Esophagus muscularis mucosa (tissue), 4 donors: ENCODE measurements at regions not wholly inside any gene's neighbourhood (a gene's known extent, or its start where the extent isn't known, plus 50 kb on each side); places are given as distances from the start of the nearest gene placed in this dataset.

ENCODE experiments used
- DNase-seq: peaks from one replicate; pipeline ENCODE4 v3.0.0-alpha.2; 2017; ENCODE audit errors: extremely low spot score
- H3K27ac ChIP-seq, 4 donors: fragments of 200-600 bp; sonication (generic); replicated peaks in 1 of 4; 1 replicate in 3 of 4; 2 replicates in 1 of 4; pipeline ENCODE4 v1.5.1; 2016 to 2019; ENCODE audit warnings: mild to moderate bottlenecking in 1 of 4
- H3K27me3 ChIP-seq, 4 donors: fragments of 200-600 bp; sonication (generic); one replicate each; pipeline versions ENCODE4 v1.5.1 to v1.6.0; 2016 to 2019
- H3K36me3 ChIP-seq, 4 donors: fragments of 200-600 bp; sonication (generic); one replicate each; pipeline ENCODE4 v1.5.1; 2016 to 2019
- H3K4me1 ChIP-seq, 4 donors: fragments of 200-600 bp; sonication (generic); one replicate each; pipeline ENCODE4 v1.5.1; 2016 to 2019
- H3K4me3 ChIP-seq, 4 donors: fragments of 200-600 bp; sonication (generic); 1 replicate in 2 of 4; 2 replicates in 2 of 4; pipeline ENCODE4 v1.5.1; 2016 to 2019; ENCODE audit warnings: mild to moderate bottlenecking in 4 of 4, moderate library complexity in 1 of 4
- H3K9me3 ChIP-seq, 4 donors: fragments of 200-600 bp; sonication (generic); 1 replicate in 3 of 4; 2 replicates in 1 of 4; pipeline ENCODE4 v1.5.1; 2016 to 2019
- CTCF ChIP-seq, 3 experiments: fragments of 200-600 bp in 2 of 3; fragments of 450-650 bp in 1 of 3; sonication (generic) in 2 of 3; IDR thresholded peaks; one replicate each; pipeline ENCODE4 v1.5.1; 2017 to 2019; ENCODE audit warnings: antibody characterized with exemption in 3 of 3, mild to moderate bottlenecking in 2 of 3, moderate library complexity in 1 of 3
- EP300 ChIP-seq: sonication (generic); formaldehyde crosslinking; IDR thresholded peaks from one replicate; pipeline ENCODE4 v1.6.1; 2017; ENCODE audit warnings: antibody characterized with exemption
- POLR2A ChIP-seq: fragments of 450-650 bp; IDR thresholded peaks from one replicate; pipeline ENCODE4 v1.6.1; 2017; ENCODE audit warnings: antibody characterized with exemption, moderate library complexity, mild to moderate bottlenecking, low read depth
- POLR2AphosphoS5 ChIP-seq, 2 donors: sonication (generic); formaldehyde crosslinking; IDR thresholded peaks; one replicate each; pipeline ENCODE4 v1.6.1; 2017; ENCODE audit warnings: antibody characterized with exemption in 2 of 2
- WGBS: methylation state at CpG from one replicate; pipeline ENCODE4 v1.1.5; 2018; 5-methylcytosine and 5-hydroxymethylcytosine counted together
- intact Hi-C: fragments of 100-400 bp; cut with DNase I; formaldehyde crosslinking; loops from one replicate; pipeline ENCODE4 v1.15.1; 2023

GRCh38 chr19:28966737-28967399, 246.1 kb downstream of the UQCRFS1 start:
- WGBS, result 34% methylated on average over 8 of the region's 8 CpGs

GRCh38 chr19:28964500-28964899, 248.5 kb downstream of the UQCRFS1 start:
- WGBS, result 74% methylated on average over 2 of the region's 2 CpGs

More at GRCh38 chr19:28966737-28967399, 246.1 kb downstream of the UQCRFS1 start:
- TF ChIP-seq CTCF (IDR thresholded peaks at IDR 0.05), result no peak
- TF ChIP-seq EP300, result no peak
- no peak for TF ChIP-seq POLR2A
- TF ChIP-seq POLR2AphosphoS5 (IDR thresholded peaks at IDR 0.05), result no peak
- Histone ChIP-seq H3K27ac (no peak overlapping the region), H3K4me1 (peaks cover 0 to 8% (median 0%) of the 10 kb centered on the region in 4 donors), H3K9me3 (no peaks in the 10 kb centered on the region), H3K36me3 (no peaks in the 10 kb centered on the region), H3K27me3 (peaks cover 0 to 6% (median 0%) of the 10 kb centered on the region in 4 donors), H3K4me3 (no peak overlapping the region)
- DNase-seq, result no peak
- intact Hi-C loops, result no loop called here

GRCh38 chr19:28963486-28964250, 249.3 kb downstream of the UQCRFS1 start:
- no peak for TF ChIP-seq CTCF (IDR thresholded peaks at IDR 0.05)
- no peak for TF ChIP-seq EP300
- TF ChIP-seq POLR2A, result no peak
- no peak for TF ChIP-seq POLR2AphosphoS5 (IDR thresholded peaks at IDR 0.05)
- no peaks in the 10 kb centered on the region for H3K9me3 ChIP-seq
- 73% methylated on average over 7 of the region's 7 CpGs for WGBS
- intact Hi-C loops, result no loop called here
- no peak overlapping the region for H3K27ac ChIP-seq
- DNase-seq, result no peak
- no peaks in the 10 kb centered on the region for H3K36me3 ChIP-seq
- H3K4me1 ChIP-seq, result peaks cover 0 to 8% (median 0%) of the 10 kb centered on the region in 4 donors
- H3K4me3 ChIP-seq, result no peak overlapping the region
- H3K27me3 ChIP-seq, result no peaks in the 10 kb centered on the region

More at GRCh38 chr19:28964500-28964899, 248.5 kb downstream of the UQCRFS1 start:
- Histone ChIP-seq H3K27me3 (no peaks in the 10 kb centered on the region), H3K4me1 (peaks cover 0 to 8% (median 0%) of the 10 kb centered on the region in 4 donors), H3K36me3 (no peaks in the 10 kb centered on the region), H3K27ac (no peak overlapping the region), H3K9me3 (no peaks in the 10 kb centered on the region), H3K4me3 (no peak overlapping the region)
- TF ChIP-seq POLR2AphosphoS5 (IDR thresholded peaks at IDR 0.05) (no peak), EP300 (no peak)
- intact Hi-C loops, result no loop called here
- DNase-seq, result no peak

- Histone ChIP-seq H3K27me3 (no peaks in the 10 kb centered on the region), H3K4me1 (peaks cover 0 to 6% (median 0%) of the 10 kb centered on the region in 4 donors), H3K4me3 (no peak overlapping the region), H3K9me3 (peaks cover 0 to 7% (median 2%) of the 10 kb centered on the region in 4 donors), H3K27ac (no peak overlapping the region), H3K36me3 (no peaks in the 10 kb centered on the region)
- no peak for DNase-seq
- WGBS, result 84% methylated on average over 1 of the region's 1 CpG
- TF ChIP-seq POLR2A (no peak), EP300 (no peak), POLR2AphosphoS5 (IDR thresholded peaks at IDR 0.05) (no peak), CTCF (IDR thresholded peaks at IDR 0.05) (no peak)
- intact Hi-C loops, result no loop called here
Observed at GRCh38 chr19:28961772-28962500, 251.0 kb downstream of the UQCRFS1 start.
